Stimulated activated CD4-positive, alpha-beta T cell treated with anti-CD3 and anti-CD28 coated beads, TNF-alpha, amount 100 ng/mL, for 48 hours (primary cell): ENCODE measurements at regions not wholly inside any gene's neighbourhood (a gene's known extent, or its start where the extent isn't known, plus 50 kb on each side); places are given as distances from the start of the nearest gene placed in this dataset.

Source experiments
- DNase-seq, 3 donors: peaks; one replicate each; pipeline ENCODE4 v3.0.0-alpha.2; 2020; ENCODE audit warnings: low read depth in 3 of 3

- DNase-seq = no peak
Measured at GRCh38 chr11:70764356-70764905, 366.1 kb downstream of the CTTN start.

- no peak for DNase-seq
Measured at GRCh38 chr11:70766901-70767300, 368.6 kb downstream of the CTTN start.

- no peak for DNase-seq
Measured at GRCh38 chr11:70768346-70769095, 370.2 kb downstream of the CTTN start.

- DNase-seq = no peak
Measured at GRCh38 chr11:70769106-70769505, 370.8 kb downstream of the CTTN start.

GRCh38 chr11:70769521-70769920 is 371.2 kb downstream of the CTTN start:
- DNase-seq = no peak

- DNase-seq = no peak
Measured at GRCh38 chr11:70771099-70771885, 373.0 kb downstream of the CTTN start.

GRCh38 chr11:70772950-70773349 is 374.6 kb downstream of the CTTN start:
- DNase-seq = no peak

- DNase-seq = no peak
Measured at GRCh38 chr11:70775386-70776075, 377.2 kb downstream of the CTTN start.

- DNase-seq = no peak
Measured at GRCh38 chr11:70776914-70777532, 378.7 kb downstream of the CTTN start.

- DNase-seq = no peak
Measured at GRCh38 chr11:70778883-70779282, 380.6 kb downstream of the CTTN start.

GRCh38 chr11:70779433-70780245 is 381.3 kb downstream of the CTTN start:
- no peak for DNase-seq

GRCh38 chr11:70780246-70780535 is 381.9 kb downstream of the CTTN start:
- no peak for DNase-seq

- DNase-seq = no peak
Measured at GRCh38 chr11:70782401-70782913, 384.1 kb downstream of the CTTN start.

- DNase-seq = no peak
Measured at GRCh38 chr11:70783356-70783755, 385.0 kb downstream of the CTTN start.

GRCh38 chr11:70783821-70784220 is 385.5 kb downstream of the CTTN start:
- DNase-seq = no peak

GRCh38 chr11:70785372-70785771 is 387.0 kb downstream of the CTTN start:
- DNase-seq = no peak

GRCh38 chr11:70786021-70786665 is 387.8 kb downstream of the CTTN start:
- no peak for DNase-seq

- no peak for DNase-seq
Measured at GRCh38 chr11:70788248-70789022, 390.1 kb downstream of the CTTN start.

- no peak for DNase-seq
Measured at GRCh38 chr11:70790671-70791300, 392.5 kb downstream of the CTTN start.
